ENCODE measurements at regions not wholly inside any gene's neighbourhood (a gene's known extent, or its start where the extent isn't known, plus 50 kb on each side); places are given as distances from the start of the nearest gene placed in this dataset.
A peak's percentile ranks its signal among the peaks of the same experiment; 100 is the strongest.

GRCh38 chr6:142013875-142014495, 118.7 kb upstream of the GJE1 start:
- Histone ChIP-seq H3K27ac (ENCODE audit: low read depth, low read length) (no peak overlapping the region), H3K4me3 (ENCODE audit: low read length) (peak overlapping the region; percentile 59), H3K36me3 (ENCODE audit: control insufficient read depth, insufficient read depth, low read length) (no peaks in the 10 kb centered on the region), H3K9ac (ENCODE audit: extremely low read depth, low read length, poor library complexity, severe bottlenecking) (no peak overlapping the region), H3K9me3 (ENCODE audit: control insufficient read depth, low read length) (no peaks in the 10 kb centered on the region), H3K4me1 (ENCODE audit: control insufficient read depth, insufficient read depth, low read length) (peaks cover 6% of the 10 kb centered on the region), H3K27me3 (ENCODE audit: control insufficient read depth, insufficient read depth, low read length, poor library complexity, severe bottlenecking) (no peaks in the 10 kb centered on the region)
- no peak for DNase-seq
- TF ChIP-seq, protein P1, sequence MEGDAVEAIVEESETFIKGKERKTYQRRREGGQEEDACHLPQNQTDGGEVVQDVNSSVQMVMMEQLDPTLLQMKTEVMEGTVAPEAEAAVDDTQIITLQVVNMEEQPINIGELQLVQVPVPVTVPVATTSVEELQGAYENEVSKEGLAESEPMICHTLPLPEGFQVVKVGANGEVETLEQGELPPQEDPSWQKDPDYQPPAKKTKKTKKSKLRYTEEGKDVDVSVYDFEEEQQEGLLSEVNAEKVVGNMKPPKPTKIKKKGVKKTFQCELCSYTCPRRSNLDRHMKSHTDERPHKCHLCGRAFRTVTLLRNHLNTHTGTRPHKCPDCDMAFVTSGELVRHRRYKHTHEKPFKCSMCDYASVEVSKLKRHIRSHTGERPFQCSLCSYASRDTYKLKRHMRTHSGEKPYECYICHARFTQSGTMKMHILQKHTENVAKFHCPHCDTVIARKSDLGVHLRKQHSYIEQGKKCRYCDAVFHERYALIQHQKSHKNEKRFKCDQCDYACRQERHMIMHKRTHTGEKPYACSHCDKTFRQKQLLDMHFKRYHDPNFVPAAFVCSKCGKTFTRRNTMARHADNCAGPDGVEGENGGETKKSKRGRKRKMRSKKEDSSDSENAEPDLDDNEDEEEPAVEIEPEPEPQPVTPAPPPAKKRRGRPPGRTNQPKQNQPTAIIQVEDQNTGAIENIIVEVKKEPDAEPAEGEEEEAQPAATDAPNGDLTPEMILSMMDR (conservative IDR thresholded peaks at IDR 0.05), result no peak
- H3K36me3 Mint-ChIP-seq (ENCODE audit: low read depth), result peaks cover 13% of the 10 kb centered on the region
- 88 to 94% methylated on average over 2 to 4 of the region's 4 CpGs for WGBS, 2 experiments (ENCODE audit: insufficient coverage in 1 of 2, insufficient read length in 1 of 2)
- H3K4me1 Mint-ChIP-seq, result peaks cover 27% of the 10 kb centered on the region
- H3K9me3 Mint-ChIP-seq, result peaks cover 32% of the 10 kb centered on the region
- peak overlapping the region; percentile 18 for H3K27ac Mint-ChIP-seq
- no peaks in the 10 kb centered on the region for H3K27me3 Mint-ChIP-seq (ENCODE audit: insufficient read depth)
- no peak overlapping the region for H3K4me3 Mint-ChIP-seq

- H3K4me1 Mint-ChIP-seq, result peaks cover 27% of the 10 kb centered on the region
Measured at GRCh38 chr6:142013287-142013686, 119.4 kb upstream of the GJE1 start.

GRCh38 chr6:142011775-142012174, 121.0 kb upstream of the GJE1 start:
- no peak for DNase-seq
- H3K4me1 Mint-ChIP-seq, result peaks cover 27% of the 10 kb centered on the region
- H3K4me3 Mint-ChIP-seq, result no peak overlapping the region
- Histone ChIP-seq H3K9ac (ENCODE audit: extremely low read depth, low read length, poor library complexity, severe bottlenecking) (no peak overlapping the region), H3K27me3 (ENCODE audit: control insufficient read depth, insufficient read depth, low read length, poor library complexity, severe bottlenecking) (no peaks in the 10 kb centered on the region), H3K36me3 (ENCODE audit: control insufficient read depth, insufficient read depth, low read length) (no peaks in the 10 kb centered on the region), H3K27ac (ENCODE audit: low read depth, low read length) (no peak overlapping the region), H3K9me3 (ENCODE audit: control insufficient read depth, low read length) (peaks cover 5% of the 10 kb centered on the region), H3K4me3 (ENCODE audit: low read length) (no peak overlapping the region), H3K4me1 (ENCODE audit: control insufficient read depth, insufficient read depth, low read length) (peaks cover 6% of the 10 kb centered on the region)
- WGBS, 2 experiments (ENCODE audit: insufficient coverage in 1 of 2, insufficient read length in 1 of 2), result 93 to 100% methylated on average over 1 of the region's 1 CpG
- TF ChIP-seq, protein P1 (conservative IDR thresholded peaks at IDR 0.05), result no peak
- peaks cover 19% of the 10 kb centered on the region for H3K9me3 Mint-ChIP-seq
- H3K27ac Mint-ChIP-seq, result no peak overlapping the region
- H3K36me3 Mint-ChIP-seq (ENCODE audit: low read depth), result peaks cover 8% of the 10 kb centered on the region
- H3K27me3 Mint-ChIP-seq (ENCODE audit: insufficient read depth), result no peaks in the 10 kb centered on the region

More at GRCh38 chr6:142013287-142013686, 119.4 kb upstream of the GJE1 start:
- H3K27me3 Mint-ChIP-seq (ENCODE audit: insufficient read depth), result no peaks in the 10 kb centered on the region
- H3K4me3 Mint-ChIP-seq, result no peak overlapping the region
- H3K9me3 Mint-ChIP-seq, result peaks cover 29% of the 10 kb centered on the region
- Histone ChIP-seq H3K9ac (ENCODE audit: extremely low read depth, low read length, poor library complexity, severe bottlenecking) (no peak overlapping the region), H3K27me3 (ENCODE audit: control insufficient read depth, insufficient read depth, low read length, poor library complexity, severe bottlenecking) (no peaks in the 10 kb centered on the region), H3K9me3 (ENCODE audit: control insufficient read depth, low read length) (no peaks in the 10 kb centered on the region), H3K4me3 (ENCODE audit: low read length) (no peak overlapping the region), H3K27ac (ENCODE audit: low read depth, low read length) (no peak overlapping the region), H3K4me1 (ENCODE audit: control insufficient read depth, insufficient read depth, low read length) (peaks cover 6% of the 10 kb centered on the region), H3K36me3 (ENCODE audit: control insufficient read depth, insufficient read depth, low read length) (no peaks in the 10 kb centered on the region)
- peaks cover 11% of the 10 kb centered on the region for H3K36me3 Mint-ChIP-seq (ENCODE audit: low read depth)
- H3K27ac Mint-ChIP-seq, result no peak overlapping the region
- TF ChIP-seq, protein P1 (conservative IDR thresholded peaks at IDR 0.05), result no peak
- no peak for DNase-seq

All from endodermal cell (in vitro differentiated cells).